ENCODE measurements at regions not wholly inside any gene's neighbourhood (a gene's known extent, or its start where the extent isn't known, plus 50 kb on each side); places are given as distances from the start of the nearest gene placed in this dataset.

DNA sequence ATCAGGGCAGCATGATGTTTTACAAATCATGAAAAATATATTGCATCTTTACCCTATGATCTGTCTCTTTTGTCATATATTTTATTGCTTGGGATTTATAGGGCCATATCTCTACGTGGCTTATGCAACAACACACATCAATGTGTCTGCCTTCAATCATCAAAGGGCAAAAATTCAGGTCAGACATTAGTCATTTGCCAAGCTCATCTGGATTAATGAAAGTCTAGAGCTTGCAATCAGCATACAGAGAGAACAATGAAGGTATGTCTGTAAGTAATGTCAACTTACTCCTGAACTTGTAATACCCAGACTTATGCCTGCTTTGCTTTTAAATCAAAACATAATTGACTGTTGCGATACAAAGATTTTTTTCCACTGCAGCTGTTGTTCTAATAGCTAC, 282.7 kb downstream of the HAO1 start:
- Histone ChIP-seq H3K27ac (no peak overlapping the region), H3K27me3 (no peaks in the 10 kb centered on the region), H3K9me3 (no peaks in the 10 kb centered on the region), H3K4me3 (replicated peaks in 1 of 3) (no peak overlapping the region), H3K36me3 (no peaks in the 10 kb centered on the region), H3K4me1 (no peaks in the 10 kb centered on the region)
- TF ChIP-seq, protein P1, sequence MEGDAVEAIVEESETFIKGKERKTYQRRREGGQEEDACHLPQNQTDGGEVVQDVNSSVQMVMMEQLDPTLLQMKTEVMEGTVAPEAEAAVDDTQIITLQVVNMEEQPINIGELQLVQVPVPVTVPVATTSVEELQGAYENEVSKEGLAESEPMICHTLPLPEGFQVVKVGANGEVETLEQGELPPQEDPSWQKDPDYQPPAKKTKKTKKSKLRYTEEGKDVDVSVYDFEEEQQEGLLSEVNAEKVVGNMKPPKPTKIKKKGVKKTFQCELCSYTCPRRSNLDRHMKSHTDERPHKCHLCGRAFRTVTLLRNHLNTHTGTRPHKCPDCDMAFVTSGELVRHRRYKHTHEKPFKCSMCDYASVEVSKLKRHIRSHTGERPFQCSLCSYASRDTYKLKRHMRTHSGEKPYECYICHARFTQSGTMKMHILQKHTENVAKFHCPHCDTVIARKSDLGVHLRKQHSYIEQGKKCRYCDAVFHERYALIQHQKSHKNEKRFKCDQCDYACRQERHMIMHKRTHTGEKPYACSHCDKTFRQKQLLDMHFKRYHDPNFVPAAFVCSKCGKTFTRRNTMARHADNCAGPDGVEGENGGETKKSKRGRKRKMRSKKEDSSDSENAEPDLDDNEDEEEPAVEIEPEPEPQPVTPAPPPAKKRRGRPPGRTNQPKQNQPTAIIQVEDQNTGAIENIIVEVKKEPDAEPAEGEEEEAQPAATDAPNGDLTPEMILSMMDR (IDR thresholded peaks at IDR 0.05) = no peak
- TF ChIP-seq POLR2A (IDR thresholded peaks at IDR 0.05) = no peak
- 78 to 87% methylated on average over 2 of the region's 2 CpGs for WGBS, 2 donors
- DNase-seq = no peak
- intact Hi-C loops (cut with DNase I) = no loop called here

DNA sequence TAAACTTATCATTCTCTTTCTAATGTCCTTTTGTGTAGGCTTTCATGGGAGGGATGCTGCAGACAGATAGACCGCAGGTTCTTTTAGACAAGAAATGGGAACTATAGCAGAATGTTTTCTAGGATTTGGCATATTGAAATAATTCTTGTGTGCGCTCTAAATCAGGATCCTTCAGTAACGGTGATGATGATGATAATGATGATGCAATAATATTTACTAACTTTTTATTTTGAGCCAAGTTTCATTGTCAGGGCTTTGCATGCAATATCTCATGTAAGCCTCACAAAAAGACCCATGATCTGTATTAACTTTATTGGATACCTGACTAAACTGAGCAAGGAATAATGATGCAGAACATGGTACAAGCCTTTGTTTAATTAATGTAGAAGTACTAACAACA, 280.1 kb downstream of the HAO1 start:
- 90% methylated on average over 3 of the region's 3 CpGs for WGBS, 2 donors
- no peaks in the 10 kb centered on the region for H3K9me3 ChIP-seq

DNA sequence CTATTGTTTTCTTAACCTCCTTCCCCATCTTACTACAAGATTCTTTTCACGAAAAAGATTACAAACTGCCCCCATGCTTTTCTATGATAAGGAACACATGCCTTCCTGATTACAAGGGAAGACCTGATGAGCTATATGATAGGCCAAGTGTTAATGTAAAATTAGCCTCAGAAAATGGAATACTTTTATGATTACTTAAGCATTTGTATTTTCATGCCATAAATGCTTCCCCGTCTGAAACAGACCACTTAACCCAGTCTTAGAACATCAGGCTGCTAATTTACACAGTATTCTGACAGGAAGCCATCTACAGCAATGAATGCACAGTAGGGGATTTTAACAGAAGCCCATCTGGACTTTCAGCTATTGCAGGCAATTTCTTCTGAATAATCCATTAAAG, 274.9 kb downstream of the HAO1 start:
- DNase-seq = no peak
- H3K4me1 ChIP-seq = no peaks in the 10 kb centered on the region
- TF ChIP-seq, protein P1 (IDR thresholded peaks at IDR 0.05) = no peak
- TF ChIP-seq POLR2A (IDR thresholded peaks at IDR 0.05) = no peak
- no peak overlapping the region for H3K27ac ChIP-seq
- WGBS, 2 donors = 46 to 47% methylated on average over 2 of the region's 2 CpGs
- no peaks in the 10 kb centered on the region for H3K9me3 ChIP-seq
- no peaks in the 10 kb centered on the region for H3K36me3 ChIP-seq
- intact Hi-C loops (cut with DNase I) = no loop called here
- H3K4me3 ChIP-seq (replicated peaks in 1 of 3) = no peak overlapping the region
- H3K27me3 ChIP-seq = no peaks in the 10 kb centered on the region

More for the DNA sequence above, 280.1 kb downstream of the HAO1 start:
- Histone ChIP-seq H3K36me3 (no peaks in the 10 kb centered on the region), H3K27me3 (no peaks in the 10 kb centered on the region), H3K4me1 (no peaks in the 10 kb centered on the region), H3K4me3 (replicated peaks in 1 of 3) (no peak overlapping the region), H3K27ac (no peak overlapping the region)
- TF ChIP-seq POLR2A (IDR thresholded peaks at IDR 0.05) = no peak
- TF ChIP-seq, protein P1 (IDR thresholded peaks at IDR 0.05) = no peak
- no peak for DNase-seq
- intact Hi-C loops (cut with DNase I) = no loop called here

DNA sequence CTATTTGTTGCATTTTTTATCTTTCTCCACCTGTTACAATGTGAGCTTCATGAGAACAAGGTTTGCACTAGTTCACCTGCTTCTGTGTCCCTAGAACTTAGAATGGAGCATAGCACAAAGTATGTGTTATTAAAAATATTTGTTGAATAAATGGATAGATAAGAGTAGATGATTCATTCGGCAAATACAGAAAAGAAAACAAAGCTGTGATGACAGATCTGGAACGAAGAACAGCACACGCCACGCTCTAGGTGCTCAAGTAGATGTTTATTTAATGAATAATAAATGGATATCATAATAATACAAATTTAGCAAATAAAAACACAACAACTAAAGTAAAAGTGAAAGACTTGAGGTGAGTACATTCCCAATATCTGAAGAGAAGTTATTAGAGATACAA, 273.1 kb downstream of the HAO1 start:
- 80 to 81% methylated on average over 4 of the region's 4 CpGs for WGBS, 2 donors
- Histone ChIP-seq H3K36me3 (no peaks in the 10 kb centered on the region), H3K4me1 (no peaks in the 10 kb centered on the region), H3K9me3 (no peaks in the 10 kb centered on the region), H3K27me3 (no peaks in the 10 kb centered on the region), H3K4me3 (replicated peaks in 1 of 3) (no peak overlapping the region), H3K27ac (no peak overlapping the region)
- TF ChIP-seq, protein P1 (IDR thresholded peaks at IDR 0.05) = no peak
- TF ChIP-seq POLR2A (IDR thresholded peaks at IDR 0.05) = no peak
- DNase-seq = no peak
- intact Hi-C loops (cut with DNase I) = no loop called here

DNA sequence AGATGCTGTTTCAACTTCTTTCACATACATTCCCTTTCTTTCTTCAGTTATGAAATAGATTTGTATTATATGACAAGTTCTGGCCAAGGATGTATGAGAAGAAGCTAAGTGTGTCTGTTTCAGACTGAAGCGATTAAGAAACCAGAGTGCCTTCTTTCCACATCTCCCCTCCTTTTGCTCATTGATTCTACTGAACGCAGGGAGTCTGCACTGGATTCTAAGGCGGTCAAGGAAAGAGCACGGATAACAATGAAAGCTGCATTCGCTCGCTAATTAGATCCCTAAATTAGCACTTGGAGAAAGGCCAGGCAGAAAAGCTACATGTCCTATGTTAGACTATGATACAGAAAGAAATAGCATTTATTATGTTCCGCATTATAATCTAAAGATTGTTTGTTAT, 267.7 kb downstream of the HAO1 start:
- intact Hi-C loops (cut with DNase I) = no loop called here
- WGBS, 2 donors = 89 to 91% methylated on average over 7 of the region's 7 CpGs
- H3K27ac ChIP-seq = no peak overlapping the region
- H3K9me3 ChIP-seq = no peaks in the 10 kb centered on the region
- no peaks in the 10 kb centered on the region for H3K36me3 ChIP-seq
- no peaks in the 10 kb centered on the region for H3K27me3 ChIP-seq
- H3K4me3 ChIP-seq (replicated peaks in 1 of 3) = no peak overlapping the region
- no peak for DNase-seq
- H3K4me1 ChIP-seq = no peaks in the 10 kb centered on the region
- TF ChIP-seq POLR2A (IDR thresholded peaks at IDR 0.05) = no peak
- TF ChIP-seq, protein P1 (IDR thresholded peaks at IDR 0.05) = no peak
